ENCODE measurements at regions not wholly inside any gene's neighbourhood (a gene's known extent, or its start where the extent isn't known, plus 50 kb on each side); places are given as distances from the start of the nearest gene placed in this dataset.

GRCh38 chr4:181693517-181693916 lies 549.7 kb upstream of the TENM3 start:
- Mint-ChIP-seq H3K9me3 (ENCODE audit: unreplicated experiment) (no peaks in the 10 kb centered on the region), H3K36me3 (ENCODE audit: low read depth, unreplicated experiment) (no peaks in the 10 kb centered on the region), H3K27me3 (ENCODE audit: unreplicated experiment) (no peaks in the 10 kb centered on the region), H3K4me1 (ENCODE audit: unreplicated experiment) (peaks cover 12% of the 10 kb centered on the region), H3K27ac (ENCODE audit: unreplicated experiment) (no peak overlapping the region), H3K4me3 (ENCODE audit: unreplicated experiment) (no peak overlapping the region)
- no peak for TF ChIP-seq CTCF (IDR thresholded peaks at IDR 0.05; ENCODE audit: unreplicated experiment)
- DNase-seq (ENCODE audit: low spot score), result no peak

GRCh38 chr4:181698221-181698620 lies 545.0 kb upstream of the TENM3 start:
- no peak overlapping the region for H3K27ac Mint-ChIP-seq (ENCODE audit: unreplicated experiment)
- no peaks in the 10 kb centered on the region for H3K27me3 Mint-ChIP-seq (ENCODE audit: unreplicated experiment)
- peaks cover 11% of the 10 kb centered on the region for H3K4me1 Mint-ChIP-seq (ENCODE audit: unreplicated experiment)
- H3K9me3 Mint-ChIP-seq (ENCODE audit: unreplicated experiment), result no peaks in the 10 kb centered on the region
- H3K4me3 Mint-ChIP-seq (ENCODE audit: unreplicated experiment), result no peak overlapping the region
- TF ChIP-seq CTCF (IDR thresholded peaks at IDR 0.05; ENCODE audit: unreplicated experiment), result no peak
- H3K36me3 Mint-ChIP-seq (ENCODE audit: low read depth, unreplicated experiment), result no peaks in the 10 kb centered on the region
- no peak for DNase-seq (ENCODE audit: low spot score)

- peaks cover 21% of the 10 kb centered on the region for H3K4me1 Mint-ChIP-seq (ENCODE audit: unreplicated experiment)
- no peaks in the 10 kb centered on the region for H3K36me3 Mint-ChIP-seq (ENCODE audit: low read depth, unreplicated experiment)
- DNase-seq (ENCODE audit: low spot score), result no peak
- H3K9me3 Mint-ChIP-seq (ENCODE audit: unreplicated experiment), result no peaks in the 10 kb centered on the region
- H3K27ac Mint-ChIP-seq (ENCODE audit: unreplicated experiment), result no peak overlapping the region
- no peaks in the 10 kb centered on the region for H3K27me3 Mint-ChIP-seq (ENCODE audit: unreplicated experiment)
- H3K4me3 Mint-ChIP-seq (ENCODE audit: unreplicated experiment), result no peak overlapping the region
- TF ChIP-seq CTCF (IDR thresholded peaks at IDR 0.05; ENCODE audit: unreplicated experiment), result no peak
These were observed 542.0 kb upstream of the TENM3 start for GRCh38 chr4:181701214-181701613.

- no peak for TF ChIP-seq CTCF (IDR thresholded peaks at IDR 0.05; ENCODE audit: unreplicated experiment)
- Mint-ChIP-seq H3K9me3 (ENCODE audit: unreplicated experiment) (no peaks in the 10 kb centered on the region), H3K36me3 (ENCODE audit: low read depth, unreplicated experiment) (no peaks in the 10 kb centered on the region), H3K4me3 (ENCODE audit: unreplicated experiment) (no peak overlapping the region), H3K27me3 (ENCODE audit: unreplicated experiment) (no peaks in the 10 kb centered on the region), H3K27ac (ENCODE audit: unreplicated experiment) (no peak overlapping the region), H3K4me1 (ENCODE audit: unreplicated experiment) (peaks cover 20% of the 10 kb centered on the region)
- no peak for DNase-seq (ENCODE audit: low spot score)
These were observed 541.3 kb upstream of the TENM3 start for GRCh38 chr4:181701894-181702293.

- Mint-ChIP-seq H3K27ac (ENCODE audit: unreplicated experiment) (no peak overlapping the region), H3K27me3 (ENCODE audit: unreplicated experiment) (no peaks in the 10 kb centered on the region), H3K36me3 (ENCODE audit: low read depth, unreplicated experiment) (no peaks in the 10 kb centered on the region), H3K4me1 (ENCODE audit: unreplicated experiment) (peaks cover 16% of the 10 kb centered on the region), H3K4me3 (ENCODE audit: unreplicated experiment) (no peak overlapping the region), H3K9me3 (ENCODE audit: unreplicated experiment) (no peaks in the 10 kb centered on the region)
- DNase-seq (ENCODE audit: low spot score), result no peak
- TF ChIP-seq CTCF (IDR thresholded peaks at IDR 0.05; ENCODE audit: unreplicated experiment), result no peak
These were observed 540.2 kb upstream of the TENM3 start for GRCh38 chr4:181702864-181703495.

All from endothelial cell (in vitro differentiated cells).